ENCODE measurements at regions not wholly inside any gene's neighbourhood (a gene's known extent, or its start where the extent isn't known, plus 50 kb on each side); places are given as distances from the start of the nearest gene placed in this dataset.

DNA sequence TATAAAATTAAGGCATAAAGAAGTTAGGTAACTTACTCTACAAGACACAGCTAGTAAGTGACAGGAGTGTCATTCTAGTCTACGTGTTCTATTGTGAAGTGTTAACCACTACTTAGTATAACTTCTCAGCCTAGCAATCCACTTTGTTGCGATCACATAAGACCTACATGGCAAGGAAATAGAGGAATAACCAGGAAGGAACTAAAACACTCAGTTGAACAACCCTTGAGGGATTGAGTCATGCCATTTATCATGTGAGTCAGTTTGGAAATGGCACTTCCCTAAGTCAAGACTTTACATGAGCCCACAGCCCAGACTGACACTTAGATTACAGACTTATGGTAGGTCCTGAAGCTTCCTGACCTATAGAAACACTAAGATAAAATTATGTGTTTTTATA, 279.5 kb upstream of the PCDH20 start:
- Histone ChIP-seq H3K9me3 (ENCODE audit: control insufficient read depth, low read length) (no peaks in the 10 kb centered on the region), H3K27ac (ENCODE audit: low read length) (no peak overlapping the region), H3K27me3 (ENCODE audit: control insufficient read depth, insufficient read depth) (no peaks in the 10 kb centered on the region), H3K4me1 (ENCODE audit: control insufficient read depth, insufficient read depth, low read length) (no peaks in the 10 kb centered on the region), H3K4me3 (ENCODE audit: low read length) (no peak overlapping the region)
- ATAC-seq (no peak), DNase-seq (no peak)
- intact Hi-C loops (cut with DNase I) = no loop called here
- 84% methylated on average over 2 of the region's 2 CpGs for WGBS

DNA sequence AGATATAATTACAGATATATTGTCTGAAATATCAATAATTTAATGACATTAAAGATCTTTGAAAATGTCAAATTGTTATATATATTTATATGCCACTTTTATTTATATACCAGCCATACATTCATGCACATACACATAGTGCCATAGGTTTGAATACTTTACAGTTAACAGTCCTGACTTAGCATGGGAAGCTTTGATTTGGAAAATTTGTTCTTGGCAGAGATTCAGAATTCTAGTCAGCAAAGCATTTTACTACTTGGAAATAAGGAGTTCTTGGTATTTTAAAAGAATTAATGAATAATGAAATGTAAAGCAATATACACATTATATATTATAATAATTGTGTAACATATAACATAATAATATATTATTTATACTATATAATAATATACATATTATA, 277.0 kb upstream of the PCDH20 start:
- Histone ChIP-seq H3K4me3 (ENCODE audit: low read length) (no peak overlapping the region), H3K4me1 (ENCODE audit: control insufficient read depth, insufficient read depth, low read length) (no peaks in the 10 kb centered on the region), H3K9me3 (ENCODE audit: control insufficient read depth, low read length) (no peaks in the 10 kb centered on the region), H3K27ac (ENCODE audit: low read length) (no peak overlapping the region), H3K27me3 (ENCODE audit: control insufficient read depth, insufficient read depth) (no peaks in the 10 kb centered on the region)
- no peak for DNase-seq
- no peak for ATAC-seq
- intact Hi-C loops (cut with DNase I) = no loop called here

DNA sequence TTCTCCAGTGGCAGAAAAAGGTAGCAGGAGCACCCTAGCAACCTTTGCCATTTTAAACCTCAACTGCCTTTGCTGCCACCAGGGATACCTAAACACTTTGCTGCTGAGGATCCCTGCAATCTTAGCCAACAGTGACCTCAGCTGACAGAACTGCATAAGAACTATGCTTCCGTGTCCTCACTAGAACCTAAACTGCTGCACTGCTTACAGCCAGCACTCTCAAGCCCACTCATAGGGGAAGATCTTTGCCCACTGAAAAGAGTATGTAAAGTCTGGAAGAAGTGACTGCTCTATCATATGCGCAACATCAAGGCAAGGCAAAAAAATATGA, 270.0 kb upstream of the PCDH20 start:
- ATAC-seq (peak in 1 of 2 donors; percentile 52), DNase-seq (no peak)
- Histone ChIP-seq H3K4me3 (ENCODE audit: low read length) (no peak overlapping the region), H3K27ac (ENCODE audit: low read length) (no peak overlapping the region), H3K27me3 (ENCODE audit: control insufficient read depth, insufficient read depth) (no peaks in the 10 kb centered on the region), H3K4me1 (ENCODE audit: control insufficient read depth, insufficient read depth, low read length) (no peaks in the 10 kb centered on the region), H3K9me3 (ENCODE audit: control insufficient read depth, low read length) (no peaks in the 10 kb centered on the region)
- WGBS = 59% methylated on average over 2 of the region's 2 CpGs
- intact Hi-C loops (cut with DNase I) = no loop called here

DNA sequence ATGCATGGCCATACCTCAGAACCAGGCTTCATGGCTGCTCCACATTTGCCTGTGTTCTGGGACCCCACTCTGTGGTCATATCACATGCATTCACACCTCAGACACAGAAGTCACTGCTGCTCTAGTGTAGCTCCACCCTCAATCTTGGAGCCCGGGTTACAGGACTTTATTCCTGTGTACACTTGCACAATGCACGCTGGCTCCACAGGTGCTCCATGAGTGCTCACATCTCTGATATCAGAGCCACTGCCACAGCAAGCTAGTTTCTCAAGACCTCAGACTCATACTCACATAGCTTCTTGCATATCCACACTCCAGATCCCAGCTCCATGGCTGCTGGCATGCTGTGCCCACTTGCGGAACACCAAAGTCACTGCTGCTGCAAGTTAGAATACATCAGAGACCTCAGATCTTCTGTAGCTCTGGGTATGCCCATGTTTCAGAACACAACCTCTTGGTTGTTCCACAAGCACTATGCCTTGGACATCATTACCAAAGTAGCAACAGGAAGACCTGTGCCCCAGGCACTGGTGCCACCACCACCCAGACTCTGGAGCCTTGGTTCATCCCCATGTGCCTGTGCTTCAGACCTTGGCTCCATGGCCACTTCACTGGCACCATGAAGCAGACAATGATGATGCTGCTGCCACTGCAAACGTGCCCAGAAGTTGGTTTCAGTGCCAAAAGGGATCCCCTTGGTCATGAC, 269.5 kb upstream of the PCDH20 start:
- H3K4me3 ChIP-seq (ENCODE audit: low read length) = no peak overlapping the region
- H3K27ac ChIP-seq (ENCODE audit: low read length) = no peak overlapping the region
- intact Hi-C loops (cut with DNase I) = no loop called here
- no peaks in the 10 kb centered on the region for H3K27me3 ChIP-seq (ENCODE audit: control insufficient read depth, insufficient read depth)
- DNase-seq (no peak), ATAC-seq (no peak)
- H3K9me3 ChIP-seq (ENCODE audit: control insufficient read depth, low read length) = no peaks in the 10 kb centered on the region
- 81% methylated on average over 4 of the region's 4 CpGs for WGBS
- no peaks in the 10 kb centered on the region for H3K4me1 ChIP-seq (ENCODE audit: control insufficient read depth, insufficient read depth, low read length)

DNA sequence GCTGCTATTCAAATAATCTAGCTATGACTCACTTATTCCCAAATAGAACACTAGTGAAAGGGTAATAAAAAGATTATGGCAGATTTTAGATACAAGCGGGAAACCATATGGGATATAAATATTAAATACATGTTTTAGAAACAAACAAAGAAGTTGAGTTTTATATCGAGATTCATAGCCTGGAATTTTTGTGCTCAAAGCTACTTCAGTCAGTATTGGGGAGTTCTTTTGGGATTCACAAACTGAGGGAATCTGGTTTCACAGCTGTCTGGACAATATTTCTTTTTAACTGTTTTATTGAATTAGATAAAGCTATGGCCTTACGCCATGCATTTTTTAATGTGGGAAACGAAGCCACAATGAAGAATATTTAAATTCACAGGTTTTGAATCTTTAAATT, 257.1 kb upstream of the PCDH20 start:
- no peaks in the 10 kb centered on the region for H3K4me1 ChIP-seq (ENCODE audit: control insufficient read depth, insufficient read depth, low read length)
- no peaks in the 10 kb centered on the region for H3K9me3 ChIP-seq (ENCODE audit: control insufficient read depth, low read length)
- 67% methylated on average over 4 of the region's 4 CpGs for WGBS
- no peaks in the 10 kb centered on the region for H3K27me3 ChIP-seq (ENCODE audit: control insufficient read depth, insufficient read depth)
- intact Hi-C loops (cut with DNase I) = no loop called here
- no peak overlapping the region for H3K4me3 ChIP-seq (ENCODE audit: low read length)
- no peak overlapping the region for H3K27ac ChIP-seq (ENCODE audit: low read length)
- ATAC-seq (no peak), DNase-seq (no peak)

DNA sequence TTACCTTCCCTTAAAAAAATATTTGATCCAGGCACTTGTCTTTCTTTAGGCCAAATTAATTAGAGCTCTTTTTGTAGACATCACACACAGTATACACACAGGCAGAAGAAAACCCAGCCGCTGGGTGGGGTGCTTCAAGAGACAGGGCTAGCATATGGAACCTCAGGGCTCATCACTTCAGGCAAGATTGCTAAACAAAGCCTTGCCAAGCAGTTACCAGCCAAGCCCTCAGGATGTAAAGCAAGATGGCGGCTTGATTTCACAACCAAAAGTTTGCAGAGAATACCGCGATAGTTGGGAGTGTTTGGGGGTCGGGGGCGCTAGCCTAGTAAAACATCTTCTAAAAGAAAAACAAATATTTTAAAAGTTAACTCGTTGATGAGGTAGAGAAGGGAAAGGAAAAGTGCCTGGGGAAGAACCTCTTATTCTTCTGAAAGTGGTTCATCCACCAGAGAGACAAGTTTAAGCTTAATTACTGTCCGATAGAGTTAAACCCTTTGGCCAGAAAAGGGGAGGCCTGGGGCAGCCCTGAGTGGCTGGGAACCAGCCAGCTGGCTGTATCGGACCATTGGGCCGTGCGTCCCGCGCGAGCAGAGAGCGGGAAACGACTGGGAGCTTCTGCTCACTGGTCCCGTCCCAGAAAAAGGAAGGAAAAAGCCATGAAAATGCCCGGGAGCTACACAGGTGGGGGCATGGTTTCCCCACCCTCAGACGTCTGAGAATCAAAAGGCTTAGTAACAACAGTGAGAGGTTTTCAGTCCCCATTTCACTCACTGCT, 254.9 kb upstream of the PCDH20 start:
- DNase-seq (no peak), ATAC-seq (no peak)
- no peaks in the 10 kb centered on the region for H3K9me3 ChIP-seq (ENCODE audit: control insufficient read depth, low read length)
- H3K27ac ChIP-seq (ENCODE audit: low read length) = no peak overlapping the region
- no peaks in the 10 kb centered on the region for H3K4me1 ChIP-seq (ENCODE audit: control insufficient read depth, insufficient read depth, low read length)
- H3K27me3 ChIP-seq (ENCODE audit: control insufficient read depth, insufficient read depth) = no peaks in the 10 kb centered on the region
- 91% methylated on average over 19 of the region's 19 CpGs for WGBS
- no peak overlapping the region for H3K4me3 ChIP-seq (ENCODE audit: low read length)
- intact Hi-C loops (cut with DNase I) = no loop called here

DNA sequence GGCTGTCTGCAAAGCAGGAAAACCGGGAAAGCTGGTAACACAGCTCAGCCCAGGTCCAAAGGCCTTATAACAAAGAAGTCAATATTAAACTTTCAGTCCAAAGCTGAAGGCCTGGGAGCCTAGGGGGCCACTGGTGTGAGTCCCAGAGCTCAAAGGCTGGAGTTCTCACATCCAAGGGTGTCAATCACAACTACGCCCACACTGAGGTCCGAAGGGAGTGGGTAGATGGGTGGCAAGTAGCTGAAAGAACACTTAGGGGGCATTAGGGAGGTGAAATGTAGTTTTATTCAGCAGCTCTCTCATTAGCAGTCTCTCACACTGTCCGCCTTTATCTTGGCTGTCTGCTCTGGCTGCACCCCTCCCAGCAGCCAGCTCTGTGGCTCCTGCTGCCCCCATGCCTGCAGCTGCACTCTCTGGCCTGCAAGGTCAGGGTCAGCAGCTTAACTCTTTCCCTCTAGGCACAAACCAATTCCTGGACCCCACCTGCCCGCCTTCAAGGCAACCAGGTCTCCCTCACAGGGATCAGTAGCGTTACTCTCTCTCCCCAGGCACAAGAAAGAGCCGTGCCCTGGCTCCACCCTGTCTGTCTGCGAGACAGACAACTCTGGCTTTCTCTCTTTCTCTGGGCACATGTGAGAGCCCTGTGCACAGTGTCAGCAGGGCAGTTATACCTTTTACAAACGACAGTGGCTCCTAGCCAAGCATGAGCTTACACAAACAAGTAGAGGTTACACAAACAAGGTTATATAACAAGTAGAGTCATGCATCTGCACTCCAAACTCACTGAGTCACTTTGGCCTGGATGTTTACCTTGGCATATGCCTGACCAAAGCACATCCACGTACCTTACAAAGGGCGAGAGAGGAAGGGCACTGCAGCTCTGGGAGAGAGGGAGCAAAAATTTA, 249.4 kb upstream of the PCDH20 start:
- H3K4me3 ChIP-seq (ENCODE audit: low read length) = no peak overlapping the region
- H3K4me1 ChIP-seq (ENCODE audit: control insufficient read depth, insufficient read depth, low read length) = no peaks in the 10 kb centered on the region
- H3K9me3 ChIP-seq (ENCODE audit: control insufficient read depth, low read length) = no peaks in the 10 kb centered on the region
- ATAC-seq (no peak), DNase-seq (no peak)
- H3K27me3 ChIP-seq (ENCODE audit: control insufficient read depth, insufficient read depth) = no peaks in the 10 kb centered on the region
- intact Hi-C loops (cut with DNase I) = no loop called here
- no peak overlapping the region for H3K27ac ChIP-seq (ENCODE audit: low read length)
- WGBS = 57% methylated on average over 11 of the region's 11 CpGs

DNA sequence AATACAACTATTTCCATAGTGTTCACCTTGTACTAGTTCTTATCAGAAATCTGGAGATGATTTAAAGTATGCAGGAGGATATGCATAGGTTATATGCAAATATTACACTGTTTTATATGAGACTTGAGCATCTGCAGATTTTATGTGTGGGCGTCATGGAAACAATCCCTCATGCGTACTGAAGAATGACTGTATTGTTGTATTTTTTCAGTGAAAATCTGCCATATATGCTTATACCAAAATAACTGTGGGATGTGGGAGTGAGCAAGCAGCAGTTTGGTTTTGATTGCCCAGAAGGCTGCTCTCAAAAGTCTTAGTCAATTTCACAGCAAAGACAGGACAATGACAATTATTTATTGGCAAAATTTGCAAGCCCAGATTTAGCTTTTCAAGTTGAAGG, 238.8 kb upstream of the PCDH20 start:
- intact Hi-C loops (cut with DNase I) = no loop called here
- H3K27ac ChIP-seq (ENCODE audit: low read length) = no peak overlapping the region
- no peaks in the 10 kb centered on the region for H3K4me1 ChIP-seq (ENCODE audit: control insufficient read depth, insufficient read depth, low read length)
- H3K4me3 ChIP-seq (ENCODE audit: low read length) = no peak overlapping the region
- H3K9me3 ChIP-seq (ENCODE audit: control insufficient read depth, low read length) = no peaks in the 10 kb centered on the region
- WGBS = 63% methylated on average over 2 of the region's 2 CpGs
- ATAC-seq (no peak), DNase-seq (no peak)
- no peaks in the 10 kb centered on the region for H3K27me3 ChIP-seq (ENCODE audit: control insufficient read depth, insufficient read depth)

DNA sequence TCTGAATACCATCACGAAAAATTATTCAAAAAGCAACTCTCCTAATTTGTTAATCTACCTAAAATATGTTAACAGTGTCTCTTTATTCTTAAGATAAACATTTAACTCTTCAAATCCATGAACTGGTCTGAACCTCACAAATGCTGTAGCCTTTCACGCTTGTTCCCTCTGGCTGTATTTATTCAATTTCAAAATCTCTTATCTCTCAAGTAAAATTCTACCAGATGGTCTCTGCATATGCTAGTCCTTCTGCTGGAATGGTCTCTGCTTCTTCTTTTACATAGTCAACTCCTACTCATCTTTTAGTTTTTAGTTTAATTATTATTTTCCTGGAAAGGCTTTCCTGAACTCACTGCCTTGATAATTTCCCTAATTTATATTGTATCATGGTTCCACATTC, 232.9 kb upstream of the PCDH20 start:
- Histone ChIP-seq H3K9me3 (ENCODE audit: control insufficient read depth, low read length) (no peaks in the 10 kb centered on the region), H3K27ac (ENCODE audit: low read length) (no peak overlapping the region), H3K27me3 (ENCODE audit: control insufficient read depth, insufficient read depth) (no peaks in the 10 kb centered on the region), H3K4me1 (ENCODE audit: control insufficient read depth, insufficient read depth, low read length) (no peaks in the 10 kb centered on the region), H3K4me3 (ENCODE audit: low read length) (no peak overlapping the region)
- no peak for ATAC-seq
- DNase-seq = no peak
- intact Hi-C loops (cut with DNase I) = no loop called here
- 50% methylated on average over 2 of the region's 2 CpGs for WGBS

DNA sequence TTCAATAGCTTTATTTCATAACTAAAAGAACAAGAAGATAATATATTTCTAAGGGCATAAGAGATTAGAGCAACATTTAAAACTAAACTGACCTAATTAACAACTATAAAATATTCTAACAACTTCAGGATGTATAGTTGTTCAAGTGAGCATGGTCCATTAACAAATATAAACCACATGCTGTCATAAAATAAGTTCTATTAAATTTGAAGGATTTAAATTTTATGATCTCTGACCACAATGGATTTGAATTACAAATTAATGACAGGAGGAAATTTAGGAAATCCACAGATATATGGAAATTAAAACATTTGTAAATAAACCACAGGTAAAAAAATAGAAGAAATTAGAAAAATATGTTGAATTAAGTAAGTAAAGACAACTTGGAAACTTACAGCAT, 196.5 kb upstream of the PCDH20 start:
- Histone ChIP-seq H3K4me3 (ENCODE audit: low read length) (no peak overlapping the region), H3K27me3 (ENCODE audit: control insufficient read depth, insufficient read depth) (no peaks in the 10 kb centered on the region), H3K4me1 (ENCODE audit: control insufficient read depth, insufficient read depth, low read length) (no peaks in the 10 kb centered on the region), H3K9me3 (ENCODE audit: control insufficient read depth, low read length) (no peaks in the 10 kb centered on the region), H3K27ac (ENCODE audit: low read length) (no peak overlapping the region)
- intact Hi-C loops (cut with DNase I) = no loop called here
- ATAC-seq (no peak), DNase-seq (no peak)

DNA sequence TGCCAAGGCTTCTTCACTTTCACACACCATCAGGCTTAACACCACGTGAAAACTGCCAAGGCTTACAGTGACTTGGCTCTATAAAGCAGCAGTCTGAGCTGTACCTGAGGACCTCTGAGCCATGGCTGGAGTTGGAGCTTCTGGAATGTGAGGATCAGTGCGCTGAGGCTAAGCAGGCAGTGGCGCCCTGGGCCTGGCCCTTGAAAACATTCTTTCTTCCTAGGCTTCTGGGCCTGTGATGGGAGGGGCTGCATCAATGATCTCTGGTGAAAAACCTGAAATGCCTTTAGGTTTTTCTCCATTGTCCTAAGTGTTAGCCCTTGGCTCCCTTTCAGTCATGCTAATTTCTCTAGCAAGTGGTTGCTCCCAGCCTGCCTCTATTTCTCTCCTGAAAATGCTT, 192.5 kb upstream of the PCDH20 start:
- Histone ChIP-seq H3K4me3 (ENCODE audit: low read length) (no peak overlapping the region), H3K27ac (ENCODE audit: low read length) (no peak overlapping the region), H3K4me1 (ENCODE audit: control insufficient read depth, insufficient read depth, low read length) (no peaks in the 10 kb centered on the region), H3K27me3 (ENCODE audit: control insufficient read depth, insufficient read depth) (no peaks in the 10 kb centered on the region), H3K9me3 (ENCODE audit: control insufficient read depth, low read length) (no peaks in the 10 kb centered on the region)
- 77% methylated on average over 3 of the region's 3 CpGs for WGBS
- ATAC-seq (no peak), DNase-seq (no peak)
- intact Hi-C loops (cut with DNase I) = no loop called here
